Spleen (tissue), 11 donors: ENCODE measurements at regions not wholly inside any gene's neighbourhood (a gene's known extent, or its start where the extent isn't known, plus 50 kb on each side); places are given as distances from the start of the nearest gene placed in this dataset.

Source experiments
- DNase-seq: peaks from one replicate; pipeline ENCODE4 v3.0.0-alpha.2; 2020
- H3K27ac ChIP-seq, 8 donors: fragments of 200-600 bp; sonication (generic) in 7 of 8; 1 replicate in 4 of 8; 2 replicates in 4 of 8; pipeline versions ENCODE4 v1.5.0 to v1.8.0; 2016 to 2021; ENCODE audit warnings: inconsistent platforms in 4 of 8, mild to moderate bottlenecking in 4 of 8, moderate library complexity in 1 of 8
- H3K27me3 ChIP-seq, 7 donors: fragments of 200-600 bp; sonication (generic) in 6 of 7; replicated peaks in 1 of 7; 1 replicate in 4 of 7; 2 replicates in 3 of 7; pipeline versions ENCODE4 v1.5.0 to v1.8.0; 2016 to 2021; ENCODE audit warnings: inconsistent platforms in 3 of 7, mild to moderate bottlenecking in 1 of 7
- H3K36me3 ChIP-seq, 6 donors: fragments of 200-600 bp; sonication (generic) in 5 of 6; 1 replicate in 4 of 6; 2 replicates in 2 of 6; pipeline versions ENCODE4 v1.5.0 to v1.8.0; 2016 to 2021; ENCODE audit warnings: inconsistent platforms in 2 of 6
- H3K4me1 ChIP-seq, 6 donors: fragments of 200-600 bp; sonication (generic) in 5 of 6; 1 replicate in 3 of 6; 2 replicates in 3 of 6; pipeline versions ENCODE4 v1.5.0 to v1.8.0; 2016 to 2021; ENCODE audit warnings: inconsistent platforms in 3 of 6
- H3K4me3 ChIP-seq, 8 donors: fragments of 200-600 bp; sonication (generic) in 7 of 8; 1 replicate in 4 of 8; 2 replicates in 4 of 8; pipeline versions ENCODE4 v1.5.0 to v1.8.0; 2016 to 2021; ENCODE audit warnings: inconsistent platforms in 4 of 8, mild to moderate bottlenecking in 4 of 8, moderate library complexity in 2 of 8
- H3K9me3 ChIP-seq, 8 donors: fragments of 200-600 bp; sonication (generic) in 7 of 8; 1 replicate in 4 of 8; 2 replicates in 4 of 8; pipeline versions ENCODE4 v1.5.0 to v1.8.0; 2016 to 2021; ENCODE audit warnings: inconsistent platforms in 4 of 8
- CTCF ChIP-seq, 11 experiments: fragments of 200-600 bp in 7 of 11; fragments of 450-650 bp in 4 of 11; sonication (generic) in 4 of 11; IDR thresholded peaks in 8 of 11; conservative IDR thresholded peaks in 3 of 11; 1 replicate in 7 of 11; 2 replicates in 4 of 11; pipeline versions ENCODE4 v1.4.0 to v1.8.0; 2016 to 2021; ENCODE audit warnings: antibody characterized with exemption in 11 of 11, inconsistent platforms in 4 of 11, mild to moderate bottlenecking in 1 of 11
- POLR2A ChIP-seq, 3 donors: fragments of 450-650 bp; IDR thresholded peaks; one replicate each; pipeline ENCODE4 v1.5.1; 2017; ENCODE audit warnings: antibody characterized with exemption in 3 of 3, mild to moderate bottlenecking in 1 of 3
- POLR2AphosphoS5 ChIP-seq, 3 donors: sonication (generic); formaldehyde crosslinking; IDR thresholded peaks; one replicate each; pipeline ENCODE4 v1.5.1; 2017; ENCODE audit warnings: antibody characterized with exemption in 3 of 3
- WGBS, 5 donors: extraction: QIAGEN DNeasy Blood & Tissue Kit in 3 of 5; methylation state at CpG; one replicate each; pipeline versions ENCODE4 v1.1.5 to v1.1.7; 2013 to 2018; 5-methylcytosine and 5-hydroxymethylcytosine counted together
- intact Hi-C: fragments of 100-400 bp; cut with DNase I; formaldehyde crosslinking; loops from one replicate; pipeline ENCODE4 v1.15.0; 2023; ENCODE audit warnings: low total_unique reads
- donor health status: healthy with polysubstance abuse.
- donor health status: DM: no; HTN: no; CAD: no; lungs with moderate emphysema.
- donor health status: DM: no; HTN: no; CAD: no.
- donor health status: Bipolar disorder and iron deficiency.
- donor health status: healthy.
- donor health status: DM: no; HTN: no; CAD: no.
- donor health status: DM: yes; HTN: yes; CAD: no.

DNA sequence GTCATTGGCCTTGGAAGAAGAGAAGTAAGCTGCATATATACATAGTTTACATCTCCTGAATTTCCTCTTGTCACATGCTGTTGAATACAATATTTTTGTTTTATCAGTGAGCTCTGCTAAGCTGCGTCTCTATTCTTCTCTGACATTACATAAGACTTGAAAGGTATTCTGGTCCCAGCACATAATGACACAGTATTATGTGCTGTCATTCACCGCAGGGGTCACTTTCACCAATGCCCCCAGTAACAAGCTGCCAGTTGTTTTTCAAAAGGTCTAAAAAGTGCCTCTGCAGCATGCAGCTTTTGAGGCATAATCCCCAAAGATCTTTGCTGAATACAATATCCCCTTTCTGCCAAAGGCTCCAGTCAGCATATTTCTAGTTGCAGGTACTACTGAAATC, 349.0 kb upstream of the FAM174A start:
- H3K4me1 ChIP-seq: no peaks in the 10 kb centered on the region
- 77 to 86% (median 82%) methylated on average over 2 of the region's 2 CpGs for WGBS, 5 donors
- H3K27me3 ChIP-seq: no peaks in the 10 kb centered on the region
- no peaks in the 10 kb centered on the region for H3K9me3 ChIP-seq
- DNase-seq: no peak
- intact Hi-C loops: no loop called here
- no peak for TF ChIP-seq POLR2AphosphoS5 (IDR thresholded peaks at IDR 0.05)
- TF ChIP-seq POLR2A (IDR thresholded peaks at IDR 0.05): no peak
- no peak for TF ChIP-seq CTCF (IDR thresholded peaks at IDR 0.05 in 8 of 11, conservative IDR thresholded peaks at IDR 0.05 in 3 of 11)
- no peaks in the 10 kb centered on the region for H3K36me3 ChIP-seq
- no peak overlapping the region for H3K27ac ChIP-seq
- no peak overlapping the region for H3K4me3 ChIP-seq

DNA sequence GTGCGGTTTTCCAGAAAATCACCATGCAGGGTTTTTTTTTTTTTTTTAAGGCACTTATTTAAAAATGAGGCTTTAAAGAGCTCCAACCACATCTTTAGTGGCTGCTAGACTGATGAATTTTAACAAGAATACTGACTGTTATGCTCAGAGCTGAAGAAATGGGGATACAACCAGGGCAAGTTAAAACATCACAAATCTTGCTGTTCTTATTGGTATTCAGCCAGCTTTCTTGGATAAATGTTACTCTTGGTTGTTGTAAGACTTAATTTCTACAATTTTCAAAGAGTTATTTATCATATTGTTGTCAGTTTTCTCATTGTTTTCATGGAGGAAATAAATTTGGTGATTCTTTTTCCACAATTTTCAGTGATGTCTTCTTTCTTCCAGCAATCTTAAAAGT, 352.8 kb upstream of the FAM174A start:
- Histone ChIP-seq H3K9me3 (no peaks in the 10 kb centered on the region), H3K4me3 (no peak overlapping the region), H3K27me3 (no peaks in the 10 kb centered on the region), H3K27ac (no peak overlapping the region), H3K4me1 (no peaks in the 10 kb centered on the region), H3K36me3 (no peaks in the 10 kb centered on the region)
- 81 to 100% (median 88%) methylated on average over 1 of the region's 1 CpG for WGBS, 5 donors
- no peak for DNase-seq
- intact Hi-C loops: no loop called here
- TF ChIP-seq CTCF (IDR thresholded peaks at IDR 0.05 in 8 of 11, conservative IDR thresholded peaks at IDR 0.05 in 3 of 11) (no peak), POLR2AphosphoS5 (IDR thresholded peaks at IDR 0.05) (no peak), POLR2A (IDR thresholded peaks at IDR 0.05) (no peak)

DNA sequence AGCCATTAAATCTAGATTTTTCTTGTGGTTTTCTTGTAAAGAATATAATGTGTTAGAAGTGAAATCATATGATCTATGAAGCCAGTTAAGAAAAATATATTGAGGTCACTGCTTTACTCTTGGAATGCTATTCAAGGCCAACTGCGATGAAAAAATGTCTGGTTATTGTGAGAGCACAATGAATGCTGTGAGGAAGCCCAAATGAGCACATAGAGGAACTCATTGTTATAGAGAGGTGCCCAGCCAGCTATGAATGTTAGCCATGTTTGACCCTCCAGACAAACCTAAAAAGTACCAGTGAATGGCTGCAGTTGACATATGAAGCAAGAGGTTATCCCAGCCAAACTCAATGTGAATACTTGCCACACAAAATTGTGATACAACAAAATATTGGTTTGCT, 359.8 kb upstream of the FAM174A start:
- Histone ChIP-seq H3K4me3 (no peak overlapping the region), H3K27me3 (no peaks in the 10 kb centered on the region), H3K4me1 (no peaks in the 10 kb centered on the region), H3K27ac (no peak overlapping the region), H3K9me3 (no peaks in the 10 kb centered on the region), H3K36me3 (no peaks in the 10 kb centered on the region)
- WGBS, 5 donors: 83 to 95% (median 87%) methylated on average over 1 of the region's 1 CpG
- TF ChIP-seq CTCF (IDR thresholded peaks at IDR 0.05 in 8 of 11, conservative IDR thresholded peaks at IDR 0.05 in 3 of 11) (no peak), POLR2A (IDR thresholded peaks at IDR 0.05) (no peak)
- intact Hi-C loops: no loop called here
- no peak for DNase-seq

- Histone ChIP-seq H3K36me3 (no peaks in the 10 kb centered on the region), H3K9me3 (peaks cover 0 to 28% (median 20%) of the 10 kb centered on the region in 8 donors), H3K4me1 (no peaks in the 10 kb centered on the region), H3K27me3 (no peaks in the 10 kb centered on the region), H3K4me3 (no peak overlapping the region), H3K27ac (no peak overlapping the region)
- WGBS, 5 donors: 54 to 79% (median 78%) methylated on average over 1 of the region's 1 CpG
- no peak for DNase-seq
- intact Hi-C loops: no loop called here
- TF ChIP-seq POLR2AphosphoS5 (IDR thresholded peaks at IDR 0.05) (no peak), POLR2A (IDR thresholded peaks at IDR 0.05) (no peak), CTCF (IDR thresholded peaks at IDR 0.05 in 8 of 11, conservative IDR thresholded peaks at IDR 0.05 in 3 of 11) (no peak)
Observed at GRCh38 chr5:100165309-100165708, 369.9 kb upstream of the FAM174A start.
